Lower leg skin (tissue), 3 donors: ENCODE measurements at regions not wholly inside any gene's neighbourhood (a gene's known extent, or its start where the extent isn't known, plus 50 kb on each side); places are given as distances from the start of the nearest gene placed in this dataset.

Source experiments
- CTCF ChIP-seq, 3 donors: fragments of 450-650 bp; IDR thresholded peaks; one replicate each; pipeline ENCODE4 v1.5.1; 2016; ENCODE audit warnings: antibody characterized with exemption in 3 of 3, mild to moderate bottlenecking in 3 of 3, moderate library complexity in 2 of 3
- POLR2A ChIP-seq, 2 donors: fragments of 450-650 bp; IDR thresholded peaks; one replicate each; pipeline ENCODE4 v1.6.1; 2016 to 2017; ENCODE audit warnings: antibody characterized with exemption in 2 of 2, mild to moderate bottlenecking in 1 of 2, moderate library complexity in 1 of 2

GRCh38 chr3:182136008-182136910 is 424.5 kb downstream of the SOX2 start:
- TF ChIP-seq CTCF (IDR thresholded peaks at IDR 0.05), result no peak
- no peak for TF ChIP-seq POLR2A (IDR thresholded peaks at IDR 0.05)
